Adipocyte (in vitro differentiated cells): ENCODE measurements at regions not wholly inside any gene's neighbourhood (a gene's known extent, or its start where the extent isn't known, plus 50 kb on each side); places are given as distances from the start of the nearest gene placed in this dataset.

Source experiments
- DNase-seq: peaks from one replicate; pipeline ENCODE4 v3.0.0-alpha.2; 2015; ENCODE audit warnings: low read depth
- H3K27me3 ChIP-seq: replicated peaks from 2 replicates; pipeline ENCODE4 v1.7.0; 2013; ENCODE audit warnings: mild to moderate bottlenecking, low read length, moderate library complexity; ENCODE audit not compliant: control insufficient read depth, insufficient read depth
- H3K36me3 ChIP-seq: 2 replicates; pipeline ENCODE4 v1.7.0; 2013; ENCODE audit warnings: low read length, mild to moderate bottlenecking, moderate library complexity; ENCODE audit not compliant: control insufficient read depth, insufficient read depth, severe bottlenecking
- H3K4me1 ChIP-seq: 2 replicates; pipeline ENCODE4 v1.7.0; 2013; ENCODE audit warnings: mild to moderate bottlenecking, low read length, moderate library complexity; ENCODE audit not compliant: control insufficient read depth, insufficient read depth
- H3K4me3 ChIP-seq: 2 replicates; pipeline ENCODE4 v1.7.0; 2013; ENCODE audit warnings: mild to moderate bottlenecking, low read length, moderate library complexity
- H3K9ac ChIP-seq: 2 replicates; pipeline ENCODE4 v1.7.0; 2013; ENCODE audit warnings: mild to moderate bottlenecking, low read length, moderate library complexity
- H3K9me3 ChIP-seq: 2 replicates; pipeline ENCODE4 v1.7.0; 2013; ENCODE audit warnings: mild to moderate bottlenecking, low read length, moderate library complexity; ENCODE audit not compliant: control insufficient read depth

- H3K9ac ChIP-seq, result no peak overlapping the region
- peaks cover under 1% of the 10 kb centered on the region for H3K9me3 ChIP-seq
- H3K36me3 ChIP-seq, result no peaks in the 10 kb centered on the region
- peaks cover 2% of the 10 kb centered on the region for H3K4me1 ChIP-seq
- no peaks in the 10 kb centered on the region for H3K27me3 ChIP-seq
- DNase-seq, result no peak
- no peak overlapping the region for H3K4me3 ChIP-seq
Measured at GRCh38 chr18:73636355-73636754, 511.3 kb downstream of the FBXO15 start.

GRCh38 chr18:73626859-73627258 lies 520.8 kb downstream of the FBXO15 start:
- H3K9ac ChIP-seq, result no peak overlapping the region
- DNase-seq, result no peak
- no peaks in the 10 kb centered on the region for H3K36me3 ChIP-seq
- no peak overlapping the region for H3K4me3 ChIP-seq
- H3K27me3 ChIP-seq, result no peaks in the 10 kb centered on the region
- peaks cover 6% of the 10 kb centered on the region for H3K9me3 ChIP-seq
- no peaks in the 10 kb centered on the region for H3K4me1 ChIP-seq

- no peak for DNase-seq
- H3K4me1 ChIP-seq, result no peaks in the 10 kb centered on the region
- no peaks in the 10 kb centered on the region for H3K36me3 ChIP-seq
- H3K4me3 ChIP-seq, result no peak overlapping the region
- H3K9ac ChIP-seq, result no peak overlapping the region
- no peaks in the 10 kb centered on the region for H3K27me3 ChIP-seq
- peaks cover 4% of the 10 kb centered on the region for H3K9me3 ChIP-seq
Measured at GRCh38 chr18:73626221-73626620, 521.4 kb downstream of the FBXO15 start.

- Histone ChIP-seq H3K9me3 (no peaks in the 10 kb centered on the region), H3K4me3 (no peak overlapping the region), H3K27me3 (no peaks in the 10 kb centered on the region), H3K9ac (no peak overlapping the region), H3K4me1 (no peaks in the 10 kb centered on the region), H3K36me3 (no peaks in the 10 kb centered on the region)
- DNase-seq, result peak; percentile 25
Measured at GRCh38 chr18:73621091-73621490, 526.5 kb downstream of the FBXO15 start.

- Histone ChIP-seq H3K9me3 (no peaks in the 10 kb centered on the region), H3K4me1 (no peaks in the 10 kb centered on the region), H3K27me3 (no peaks in the 10 kb centered on the region), H3K4me3 (no peak overlapping the region), H3K36me3 (no peaks in the 10 kb centered on the region), H3K9ac (no peak overlapping the region)
- no peak for DNase-seq
Measured at GRCh38 chr18:73617981-73618380, 529.7 kb downstream of the FBXO15 start.

GRCh38 chr18:73615506-73615905 lies 532.1 kb downstream of the FBXO15 start:
- H3K27me3 ChIP-seq, result no peaks in the 10 kb centered on the region
- no peak overlapping the region for H3K9ac ChIP-seq
- no peaks in the 10 kb centered on the region for H3K36me3 ChIP-seq
- no peak overlapping the region for H3K4me3 ChIP-seq
- no peaks in the 10 kb centered on the region for H3K4me1 ChIP-seq
- DNase-seq, result no peak
- H3K9me3 ChIP-seq, result no peaks in the 10 kb centered on the region

- H3K4me1 ChIP-seq, result no peaks in the 10 kb centered on the region
- no peak overlapping the region for H3K4me3 ChIP-seq
- H3K9ac ChIP-seq, result no peak overlapping the region
- H3K36me3 ChIP-seq, result no peaks in the 10 kb centered on the region
- peak; percentile 66 for DNase-seq
- no peaks in the 10 kb centered on the region for H3K27me3 ChIP-seq
- H3K9me3 ChIP-seq, result no peaks in the 10 kb centered on the region
Measured at GRCh38 chr18:73614812-73615211, 532.8 kb downstream of the FBXO15 start.

GRCh38 chr18:73613706-73614340 lies 533.8 kb downstream of the FBXO15 start:
- Histone ChIP-seq H3K4me3 (no peak overlapping the region), H3K36me3 (no peaks in the 10 kb centered on the region), H3K27me3 (no peaks in the 10 kb centered on the region), H3K4me1 (no peaks in the 10 kb centered on the region), H3K9ac (no peak overlapping the region), H3K9me3 (no peaks in the 10 kb centered on the region)
- peak; percentile 40 for DNase-seq

GRCh38 chr18:73597832-73598615 lies 549.6 kb downstream of the FBXO15 start:
- DNase-seq, result no peak
- no peak overlapping the region for H3K4me3 ChIP-seq
- H3K36me3 ChIP-seq, result no peaks in the 10 kb centered on the region

GRCh38 chr18:73594749-73595148 lies 552.9 kb downstream of the FBXO15 start:
- Histone ChIP-seq H3K27me3 (no peaks in the 10 kb centered on the region), H3K36me3 (no peaks in the 10 kb centered on the region), H3K4me3 (no peak overlapping the region), H3K4me1 (no peaks in the 10 kb centered on the region), H3K9ac (no peak overlapping the region), H3K9me3 (no peaks in the 10 kb centered on the region)
- DNase-seq, result no peak

More at GRCh38 chr18:73597832-73598615, 549.6 kb downstream of the FBXO15 start:
- Histone ChIP-seq H3K4me1 (no peaks in the 10 kb centered on the region), H3K9ac (no peak overlapping the region), H3K9me3 (no peaks in the 10 kb centered on the region), H3K27me3 (no peaks in the 10 kb centered on the region)

GRCh38 chr18:73593207-73593606 lies 554.4 kb downstream of the FBXO15 start:
- no peaks in the 10 kb centered on the region for H3K4me1 ChIP-seq
- no peak for DNase-seq
- no peak overlapping the region for H3K9ac ChIP-seq
- no peaks in the 10 kb centered on the region for H3K9me3 ChIP-seq
- no peak overlapping the region for H3K4me3 ChIP-seq
- H3K36me3 ChIP-seq, result no peaks in the 10 kb centered on the region
- no peaks in the 10 kb centered on the region for H3K27me3 ChIP-seq
